Stimulated activated effector memory CD8-positive, alpha-beta T cell treated with anti-CD3 and anti-CD28 coated beads, Interleukin-12 subunit alpha, Interleukin-12 subunit beta, amount 100 ng/mL, for 72 hours (primary cell): ENCODE measurements at regions not wholly inside any gene's neighbourhood (a gene's known extent, or its start where the extent isn't known, plus 50 kb on each side); places are given as distances from the start of the nearest gene placed in this dataset.
"Not testable (repeated sequence)": the region's sequence is repeated elsewhere in the genome, so short reads cannot be mapped to it uniquely, and the experiment has no call there.

Experiments used
- ATAC-seq: fragments of 150-1000 bp; cut with Tn5 transposase; 2 replicates; pipeline ENCODE4 v1.10.0; 2021
- DNase-seq, 2 donors: peaks; one replicate each; pipeline ENCODE4 v3.0.0; 2021 to 2022; ENCODE audit warnings: low spot score in 2 of 2
- H3K27ac Mint-ChIP-seq: one replicate; pipeline ENCODE4 v1.8.0; 2022; ENCODE audit warnings: mild to moderate bottlenecking, mixed read lengths
- H3K36me3 Mint-ChIP-seq: one replicate; pipeline ENCODE4 v1.8.0; 2022; ENCODE audit warnings: mild to moderate bottlenecking, mixed read lengths
- H3K4me1 Mint-ChIP-seq: one replicate; pipeline ENCODE4 v1.8.0; 2022; ENCODE audit warnings: mixed read lengths
- H3K4me3 Mint-ChIP-seq: one replicate; pipeline ENCODE4 v1.8.0; 2022; ENCODE audit warnings: mild to moderate bottlenecking, mixed read lengths
- H3K9me3 Mint-ChIP-seq: one replicate; pipeline ENCODE4 v1.8.0; 2022; ENCODE audit warnings: mixed read lengths

DNA sequence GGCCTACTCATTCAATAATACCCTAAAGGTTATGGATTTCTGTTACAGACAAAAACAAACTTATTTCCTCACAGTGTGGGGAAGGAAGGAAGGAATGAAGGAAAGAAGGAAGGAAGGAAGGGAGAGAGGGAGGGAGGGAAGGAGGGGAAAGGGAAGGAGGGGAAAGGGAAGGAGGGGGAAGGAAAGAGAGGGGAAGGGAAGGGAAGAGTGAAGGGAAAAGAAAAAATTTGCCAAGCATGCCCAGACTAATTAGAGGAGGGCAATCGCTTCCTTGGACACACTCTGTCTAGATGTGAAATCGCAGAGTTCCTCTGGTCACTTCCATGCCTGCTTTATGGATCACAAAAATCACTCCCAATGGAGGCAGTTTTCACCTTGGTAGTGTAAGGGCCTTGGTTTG lies 570.1 kb upstream of the SOX9 start:
- Mint-ChIP-seq H3K9me3 (peaks cover 14% of the 10 kb centered on the region), H3K4me3 (no peak overlapping the region), H3K36me3 (no peaks in the 10 kb centered on the region), H3K4me1 (no peaks in the 10 kb centered on the region), H3K27ac (no peak overlapping the region)
- DNase-seq (no peak), ATAC-seq (no peak)

DNA sequence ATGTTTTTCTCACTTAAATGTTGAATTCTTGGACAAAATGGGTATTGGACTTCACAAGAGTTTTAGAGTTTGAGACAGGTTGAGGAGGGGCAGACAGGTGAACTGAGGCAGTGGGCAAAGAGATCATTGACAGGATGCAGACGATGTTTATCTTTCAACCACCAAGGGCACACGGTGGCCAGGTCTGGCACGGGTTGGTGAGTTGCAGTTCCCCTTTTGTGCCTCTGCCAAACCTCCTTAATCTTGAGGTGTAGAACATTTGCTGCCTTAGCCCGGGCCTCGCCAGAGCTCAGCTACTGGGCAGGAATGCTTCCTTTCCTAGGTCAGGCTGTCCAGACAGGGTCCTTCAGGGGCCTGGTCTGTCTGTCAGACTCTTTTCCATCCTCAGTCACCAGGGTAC lies 567.4 kb upstream of the SOX9 start:
- Mint-ChIP-seq H3K36me3 (no peaks in the 10 kb centered on the region), H3K4me3 (no peak overlapping the region)
- no peak for ATAC-seq

DNA sequence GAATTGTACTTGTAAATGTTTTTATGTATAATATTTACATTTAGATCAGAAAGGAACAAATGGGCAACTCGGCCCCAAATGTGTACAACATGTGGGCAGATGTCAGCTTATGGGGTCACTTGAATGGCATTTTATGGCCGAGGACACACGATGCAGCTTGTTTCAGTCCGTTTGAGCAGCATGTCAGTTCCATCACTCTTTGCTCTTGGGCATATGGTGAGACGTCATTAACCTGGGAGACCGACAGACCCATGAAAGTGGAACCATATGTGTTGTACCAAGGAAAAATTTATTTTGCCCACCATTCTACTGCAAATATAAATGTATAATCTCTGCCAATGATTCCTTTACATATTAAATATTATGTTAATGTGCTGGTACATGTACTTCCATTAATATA lies 561.9 kb upstream of the SOX9 start:
- peaks cover 20% of the 10 kb centered on the region for H3K9me3 Mint-ChIP-seq
- H3K4me1 Mint-ChIP-seq = no peaks in the 10 kb centered on the region
- no peak for ATAC-seq
- no peak overlapping the region for H3K4me3 Mint-ChIP-seq
- DNase-seq = no peak
- no peak overlapping the region for H3K27ac Mint-ChIP-seq
- H3K36me3 Mint-ChIP-seq = no peaks in the 10 kb centered on the region

More for the DNA sequence above, 567.4 kb upstream of the SOX9 start:
- peaks cover 24% of the 10 kb centered on the region for H3K9me3 Mint-ChIP-seq
- no peaks in the 10 kb centered on the region for H3K4me1 Mint-ChIP-seq
- H3K27ac Mint-ChIP-seq = no peak overlapping the region
- DNase-seq = no peak

DNA sequence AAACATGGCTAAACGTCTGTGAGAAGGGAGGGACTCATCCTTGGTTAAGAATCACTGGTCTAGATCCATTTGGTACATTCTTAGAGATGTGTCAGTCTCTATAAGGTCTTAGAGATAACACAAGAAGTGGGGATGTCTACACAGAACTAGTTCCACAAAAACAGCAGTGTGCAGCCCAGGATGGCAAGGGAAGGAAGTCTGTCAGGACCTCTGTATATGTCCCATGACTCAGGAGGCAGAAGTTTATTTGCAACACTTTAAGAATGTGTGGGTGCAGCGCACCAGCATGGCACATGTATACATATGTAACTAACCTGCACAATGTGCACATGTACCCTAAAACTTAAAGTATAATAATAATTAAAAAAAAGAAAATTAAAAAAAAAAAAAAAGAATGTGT lies 548.5 kb upstream of the SOX9 start:
- Mint-ChIP-seq H3K27ac (no peak overlapping the region), H3K4me3 (no peak overlapping the region), H3K36me3 (no peaks in the 10 kb centered on the region), H3K4me1 (no peaks in the 10 kb centered on the region), H3K9me3 (peaks cover 5% of the 10 kb centered on the region)
- no peak for DNase-seq
- ATAC-seq = no peak

DNA sequence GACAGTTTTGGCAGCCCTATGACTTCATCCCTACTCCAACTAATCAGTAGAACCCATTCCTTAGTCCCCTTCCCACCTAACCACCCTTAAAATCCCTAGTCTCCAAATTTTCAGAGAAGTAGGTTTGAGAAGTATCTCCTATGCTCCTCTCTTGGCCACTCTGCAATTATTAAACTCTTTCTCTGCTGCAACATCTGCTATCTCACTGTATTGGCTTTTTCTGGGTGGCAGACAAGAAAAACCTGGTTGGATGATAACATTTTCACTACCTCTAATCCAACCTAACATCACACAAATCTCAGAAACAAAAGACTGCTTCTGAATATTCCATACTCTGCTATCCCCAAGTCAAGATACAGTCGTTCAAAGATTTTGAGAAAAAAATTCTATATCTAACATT lies 542.4 kb upstream of the SOX9 start:
- Mint-ChIP-seq H3K27ac (no peak overlapping the region), H3K36me3 (no peaks in the 10 kb centered on the region), H3K4me3 (no peak overlapping the region), H3K4me1 (no peaks in the 10 kb centered on the region), H3K9me3 (peaks cover 10% of the 10 kb centered on the region)
- DNase-seq (no peak), ATAC-seq (no peak)

DNA sequence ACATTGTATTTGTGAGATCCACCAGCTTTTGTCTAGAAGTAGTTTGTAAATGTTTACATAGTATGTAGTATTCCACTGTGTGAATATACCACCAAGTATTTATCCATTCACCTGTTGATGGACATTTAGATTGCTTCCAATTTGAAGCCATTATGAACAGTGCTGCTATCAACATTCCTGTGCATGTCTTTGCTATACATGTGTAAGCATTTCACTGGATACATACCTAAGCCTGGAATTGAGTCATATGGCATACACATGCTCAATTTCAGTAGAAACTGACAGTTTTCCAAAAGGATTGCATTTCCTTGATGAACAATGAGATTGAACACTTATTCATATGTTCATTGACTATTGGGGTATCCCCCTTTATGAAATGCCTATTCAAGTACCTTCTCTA lies 540.6 kb upstream of the SOX9 start:
- no peak overlapping the region for H3K27ac Mint-ChIP-seq
- ATAC-seq (no peak), DNase-seq (no peak)
- H3K4me1 Mint-ChIP-seq = no peaks in the 10 kb centered on the region
- no peaks in the 10 kb centered on the region for H3K36me3 Mint-ChIP-seq
- H3K4me3 Mint-ChIP-seq = no peak overlapping the region
- H3K9me3 Mint-ChIP-seq = peaks cover 8% of the 10 kb centered on the region

DNA sequence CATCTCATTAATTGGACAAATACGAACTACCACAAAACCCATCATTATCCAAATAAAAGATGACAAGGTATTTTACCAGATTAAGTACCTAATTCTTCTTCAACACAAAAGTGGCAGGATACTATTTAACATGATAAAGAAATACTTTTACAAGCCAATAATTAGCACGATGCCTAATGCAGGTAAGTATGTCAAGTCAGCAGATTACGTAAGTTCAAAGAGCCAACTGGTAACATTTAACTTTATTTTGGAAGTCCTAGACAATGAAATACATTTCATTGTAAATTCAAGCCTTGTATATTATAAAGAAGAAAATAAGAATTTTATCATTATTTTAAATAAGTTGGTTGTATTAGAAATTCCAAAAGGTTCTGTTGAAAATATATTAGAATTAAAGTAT lies 535.3 kb upstream of the SOX9 start:
- DNase-seq = no peak
- Mint-ChIP-seq H3K4me1 (no peaks in the 10 kb centered on the region), H3K9me3 (peaks cover 4% of the 10 kb centered on the region), H3K4me3 (no peak overlapping the region), H3K36me3 (no peaks in the 10 kb centered on the region), H3K27ac (no peak overlapping the region)
- ATAC-seq = no peak

DNA sequence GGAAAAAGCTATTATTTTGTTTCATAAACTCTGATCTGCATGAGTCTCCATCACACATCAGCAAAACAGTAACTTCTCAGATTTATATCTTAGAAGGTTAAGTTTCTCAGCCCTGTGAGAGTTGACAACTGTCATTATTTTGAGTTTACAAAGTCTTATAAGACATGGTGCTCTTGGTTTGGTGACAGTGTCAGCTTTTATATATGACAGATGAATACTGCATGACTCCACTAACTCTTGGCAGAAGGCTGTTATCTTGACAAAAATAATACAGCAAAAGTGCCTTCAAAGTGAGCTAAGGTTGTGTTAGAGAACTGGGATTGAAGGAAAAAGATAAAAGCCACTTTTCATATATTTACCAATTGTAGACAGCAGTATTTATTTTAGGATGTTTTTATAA lies 528.4 kb upstream of the SOX9 start:
- no peaks in the 10 kb centered on the region for H3K36me3 Mint-ChIP-seq
- H3K27ac Mint-ChIP-seq = no peak overlapping the region
- H3K4me3 Mint-ChIP-seq = no peak overlapping the region
- no peak for DNase-seq
- no peaks in the 10 kb centered on the region for H3K4me1 Mint-ChIP-seq
- peaks cover 11% of the 10 kb centered on the region for H3K9me3 Mint-ChIP-seq
- ATAC-seq = no peak

DNA sequence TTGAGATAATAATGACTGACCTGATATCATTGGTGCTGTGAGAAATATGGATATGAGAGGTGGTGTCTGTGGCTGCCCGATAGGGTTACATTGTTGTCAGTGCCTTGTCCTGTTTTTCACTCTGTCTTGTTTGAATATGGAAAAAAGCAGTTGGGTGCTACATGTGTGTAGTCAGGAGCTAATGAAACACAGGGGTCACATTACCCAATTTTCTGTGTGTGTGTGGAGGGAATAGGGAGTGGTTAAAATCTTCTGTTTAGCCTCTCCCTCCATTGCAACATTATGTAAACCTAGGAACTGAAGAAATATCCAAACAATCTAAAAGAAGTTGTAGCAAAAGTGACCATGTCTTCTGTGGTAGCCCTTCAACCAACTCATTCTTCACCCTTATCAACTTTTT lies 527.7 kb upstream of the SOX9 start:
- no peak overlapping the region for H3K4me3 Mint-ChIP-seq
- ATAC-seq (no peak), DNase-seq (no peak)
- H3K27ac Mint-ChIP-seq = no peak overlapping the region
- H3K36me3 Mint-ChIP-seq = no peaks in the 10 kb centered on the region
- H3K4me1 Mint-ChIP-seq = no peaks in the 10 kb centered on the region
- peaks cover 11% of the 10 kb centered on the region for H3K9me3 Mint-ChIP-seq

DNA sequence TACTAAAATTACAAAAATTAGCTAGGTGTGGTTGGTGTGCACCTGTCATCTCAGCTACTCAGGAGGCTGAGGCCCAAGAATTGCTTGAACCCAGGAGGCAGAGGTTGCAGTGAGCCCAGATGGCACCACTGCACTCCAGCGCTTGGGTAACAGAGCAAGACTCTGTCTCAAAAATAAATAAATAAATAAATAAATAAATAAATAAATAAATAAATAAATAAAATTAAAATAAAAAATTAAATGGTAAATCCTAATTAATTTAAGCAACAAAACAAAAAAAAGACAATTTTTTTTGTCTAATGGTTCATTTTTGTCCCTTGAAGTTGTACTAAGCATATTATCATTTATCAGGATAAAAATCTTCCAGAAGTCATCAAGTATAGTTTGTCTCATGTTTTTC lies 521.2 kb upstream of the SOX9 start:
- H3K4me1 Mint-ChIP-seq, H3K36me3 Mint-ChIP-seq, H3K9me3 Mint-ChIP-seq, DNase-seq, H3K4me3 Mint-ChIP-seq, ATAC-seq, H3K27ac Mint-ChIP-seq: not testable (repeated sequence)

DNA sequence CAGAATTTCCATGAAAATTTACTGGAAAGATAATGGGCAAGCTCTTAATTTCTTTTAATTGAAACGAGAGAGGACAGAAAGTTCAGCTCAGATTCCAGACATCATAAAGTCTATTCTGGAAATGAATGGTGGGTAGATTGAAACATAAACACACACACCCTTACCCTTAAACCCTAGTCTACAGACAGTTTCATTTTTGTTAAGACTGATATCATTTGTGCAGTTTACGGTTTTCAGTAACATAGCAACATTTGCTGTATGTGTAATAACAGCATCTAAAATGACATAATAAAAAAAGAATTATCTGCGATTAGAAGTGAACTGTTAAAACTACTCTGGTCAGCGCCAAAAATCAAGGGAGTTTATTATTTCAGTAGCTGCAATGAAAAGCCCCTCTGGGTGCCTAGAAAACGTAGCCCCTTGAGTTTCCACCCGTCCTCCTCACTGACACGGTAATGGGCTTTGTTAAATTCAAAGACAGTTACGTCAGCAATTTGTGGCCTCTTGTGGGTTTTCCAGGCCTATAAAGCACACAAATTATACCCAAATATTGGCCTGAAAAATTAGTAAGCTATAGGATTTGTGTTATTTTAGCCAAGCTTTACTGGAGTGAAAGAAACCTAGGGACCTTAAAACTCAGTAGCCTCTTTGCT lies 520.6 kb upstream of the SOX9 start:
- Mint-ChIP-seq H3K27ac (no peak overlapping the region), H3K4me1 (no peaks in the 10 kb centered on the region), H3K9me3 (peaks cover 8% of the 10 kb centered on the region), H3K36me3 (no peaks in the 10 kb centered on the region), H3K4me3 (no peak overlapping the region)
- ATAC-seq = no peak
- DNase-seq = no peak

GRCh38 chr17:71601894-71602504 lies 518.8 kb upstream of the SOX9 start:
- DNase-seq (no peak), ATAC-seq (no peak)
- Mint-ChIP-seq H3K36me3 (no peaks in the 10 kb centered on the region), H3K4me3 (no peak overlapping the region), H3K4me1 (no peaks in the 10 kb centered on the region), H3K9me3 (peaks cover 9% of the 10 kb centered on the region), H3K27ac (no peak overlapping the region)

GRCh38 chr17:71613996-71614395 lies 506.8 kb upstream of the SOX9 start:
- no peak for ATAC-seq
- H3K36me3 Mint-ChIP-seq = no peaks in the 10 kb centered on the region
- H3K9me3 Mint-ChIP-seq = peaks cover 17% of the 10 kb centered on the region
- no peak overlapping the region for H3K27ac Mint-ChIP-seq
- no peak for DNase-seq
- H3K4me3 Mint-ChIP-seq = no peak overlapping the region
- H3K4me1 Mint-ChIP-seq = no peaks in the 10 kb centered on the region

DNA sequence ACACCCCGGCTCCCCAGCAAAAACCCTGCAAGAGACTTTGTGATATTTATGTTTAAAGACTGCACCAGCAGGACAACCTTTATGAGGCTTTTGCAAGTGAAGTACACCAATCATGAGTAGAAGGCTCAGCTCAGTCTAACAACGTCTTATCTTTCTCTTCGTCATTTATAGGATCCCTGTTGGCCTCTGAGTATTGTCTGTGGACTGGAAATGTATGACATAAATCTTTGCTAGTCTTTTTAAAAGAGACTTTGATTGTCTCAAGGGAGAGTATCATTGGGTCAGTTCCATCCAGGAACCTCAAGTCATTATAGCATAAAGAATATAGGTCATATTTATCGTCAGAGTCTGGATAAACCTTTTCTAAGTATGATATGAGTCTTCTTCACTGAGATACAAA lies 505.0 kb upstream of the SOX9 start:
- DNase-seq = no peak
- peaks cover 23% of the 10 kb centered on the region for H3K9me3 Mint-ChIP-seq
- no peak overlapping the region for H3K4me3 Mint-ChIP-seq
- no peak for ATAC-seq
- no peaks in the 10 kb centered on the region for H3K36me3 Mint-ChIP-seq
- no peak overlapping the region for H3K27ac Mint-ChIP-seq
- H3K4me1 Mint-ChIP-seq = no peaks in the 10 kb centered on the region

- DNase-seq, H3K4me3 Mint-ChIP-seq, H3K27ac Mint-ChIP-seq, H3K4me1 Mint-ChIP-seq, ATAC-seq, H3K36me3 Mint-ChIP-seq: not testable (repeated sequence)
- peaks cover 30% of the 10 kb centered on the region for H3K9me3 Mint-ChIP-seq
These were observed 503.1 kb upstream of the SOX9 start for GRCh38 chr17:71617767-71618166.

GRCh38 chr17:71625330-71625729 lies 495.5 kb upstream of the SOX9 start:
- DNase-seq (no peak), ATAC-seq (no peak)
- Mint-ChIP-seq H3K9me3 (peaks cover 13% of the 10 kb centered on the region), H3K36me3 (no peaks in the 10 kb centered on the region), H3K4me1 (no peaks in the 10 kb centered on the region), H3K4me3 (no peak overlapping the region), H3K27ac (no peak overlapping the region)

- H3K9me3 Mint-ChIP-seq = peaks cover 5% of the 10 kb centered on the region
- no peak overlapping the region for H3K27ac Mint-ChIP-seq
- no peak for DNase-seq
- no peaks in the 10 kb centered on the region for H3K36me3 Mint-ChIP-seq
- no peak overlapping the region for H3K4me3 Mint-ChIP-seq
- no peaks in the 10 kb centered on the region for H3K4me1 Mint-ChIP-seq
- no peak for ATAC-seq
These were observed 492.5 kb upstream of the SOX9 start for GRCh38 chr17:71628306-71628705.
